ENCODE measurements at regions not wholly inside any gene's neighbourhood (a gene's known extent, or its start where the extent isn't known, plus 50 kb on each side); places are given as distances from the start of the nearest gene placed in this dataset.

- Mint-ChIP-seq H3K36me3 (ENCODE audit: low read depth) (peaks cover 23% of the 10 kb centered on the region), H3K9me3 (peaks cover 92% of the 10 kb centered on the region), H3K27ac (no peak overlapping the region), H3K27me3 (ENCODE audit: insufficient read depth, low read depth, poor library complexity) (peaks cover 16% of the 10 kb centered on the region), H3K4me3 (no peak overlapping the region), H3K4me1 (no peaks in the 10 kb centered on the region)
- no peak overlapping the region for H3K4me2 ChIP-seq
- ATAC-seq (no peak), DNase-seq (ENCODE audit: low spot score) (no peak)
- TF ChIP-seq NANOG (IDR thresholded peaks at IDR 0.05; ENCODE audit: borderline replicate concordance) (no peak), EZH2 (IDR thresholded peaks at IDR 0.05; ENCODE audit: low read depth, unreplicated experiment) (no peak), POLR2AphosphoS5 (IDR thresholded peaks at IDR 0.05; ENCODE audit: low read depth) (no peak), JUNB (IDR thresholded peaks at IDR 0.05; ENCODE audit: unreplicated experiment) (no peak), CREB1 (CRISPR knock-in tag; IDR thresholded peaks at IDR 0.05; ENCODE audit: low read depth) (no peak), EZH2phosphoT487 (IDR thresholded peaks at IDR 0.05; ENCODE audit: unreplicated experiment) (no peak), ZNF114 (CRISPR knock-in tag; IDR thresholded peaks at IDR 0.05) (no peak), CTCF (conservative IDR thresholded peaks at IDR 0.05; ENCODE audit: low read depth in 2 of 2) (no peak), STAT1 (IDR thresholded peaks at IDR 0.05; ENCODE audit: unreplicated experiment) (no peak), ZNF331 (CRISPR knock-in tag; IDR thresholded peaks at IDR 0.05; ENCODE audit: low read depth) (no peak)
- TF ChIP-seq, protein P1, sequence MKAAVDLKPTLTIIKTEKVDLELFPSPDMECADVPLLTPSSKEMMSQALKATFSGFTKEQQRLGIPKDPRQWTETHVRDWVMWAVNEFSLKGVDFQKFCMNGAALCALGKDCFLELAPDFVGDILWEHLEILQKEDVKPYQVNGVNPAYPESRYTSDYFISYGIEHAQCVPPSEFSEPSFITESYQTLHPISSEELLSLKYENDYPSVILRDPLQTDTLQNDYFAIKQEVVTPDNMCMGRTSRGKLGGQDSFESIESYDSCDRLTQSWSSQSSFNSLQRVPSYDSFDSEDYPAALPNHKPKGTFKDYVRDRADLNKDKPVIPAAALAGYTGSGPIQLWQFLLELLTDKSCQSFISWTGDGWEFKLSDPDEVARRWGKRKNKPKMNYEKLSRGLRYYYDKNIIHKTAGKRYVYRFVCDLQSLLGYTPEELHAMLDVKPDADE (IDR thresholded peaks at IDR 0.05): no peak
- TF ChIP-seq, protein P2, sequence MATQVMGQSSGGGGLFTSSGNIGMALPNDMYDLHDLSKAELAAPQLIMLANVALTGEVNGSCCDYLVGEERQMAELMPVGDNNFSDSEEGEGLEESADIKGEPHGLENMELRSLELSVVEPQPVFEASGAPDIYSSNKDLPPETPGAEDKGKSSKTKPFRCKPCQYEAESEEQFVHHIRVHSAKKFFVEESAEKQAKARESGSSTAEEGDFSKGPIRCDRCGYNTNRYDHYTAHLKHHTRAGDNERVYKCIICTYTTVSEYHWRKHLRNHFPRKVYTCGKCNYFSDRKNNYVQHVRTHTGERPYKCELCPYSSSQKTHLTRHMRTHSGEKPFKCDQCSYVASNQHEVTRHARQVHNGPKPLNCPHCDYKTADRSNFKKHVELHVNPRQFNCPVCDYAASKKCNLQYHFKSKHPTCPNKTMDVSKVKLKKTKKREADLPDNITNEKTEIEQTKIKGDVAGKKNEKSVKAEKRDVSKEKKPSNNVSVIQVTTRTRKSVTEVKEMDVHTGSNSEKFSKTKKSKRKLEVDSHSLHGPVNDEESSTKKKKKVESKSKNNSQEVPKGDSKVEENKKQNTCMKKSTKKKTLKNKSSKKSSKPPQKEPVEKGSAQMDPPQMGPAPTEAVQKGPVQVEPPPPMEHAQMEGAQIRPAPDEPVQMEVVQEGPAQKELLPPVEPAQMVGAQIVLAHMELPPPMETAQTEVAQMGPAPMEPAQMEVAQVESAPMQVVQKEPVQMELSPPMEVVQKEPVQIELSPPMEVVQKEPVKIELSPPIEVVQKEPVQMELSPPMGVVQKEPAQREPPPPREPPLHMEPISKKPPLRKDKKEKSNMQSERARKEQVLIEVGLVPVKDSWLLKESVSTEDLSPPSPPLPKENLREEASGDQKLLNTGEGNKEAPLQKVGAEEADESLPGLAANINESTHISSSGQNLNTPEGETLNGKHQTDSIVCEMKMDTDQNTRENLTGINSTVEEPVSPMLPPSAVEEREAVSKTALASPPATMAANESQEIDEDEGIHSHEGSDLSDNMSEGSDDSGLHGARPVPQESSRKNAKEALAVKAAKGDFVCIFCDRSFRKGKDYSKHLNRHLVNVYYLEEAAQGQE (IDR thresholded peaks at IDR 0.05; ENCODE audit: unreplicated experiment): no peak
- TF ChIP-seq, protein P3, sequence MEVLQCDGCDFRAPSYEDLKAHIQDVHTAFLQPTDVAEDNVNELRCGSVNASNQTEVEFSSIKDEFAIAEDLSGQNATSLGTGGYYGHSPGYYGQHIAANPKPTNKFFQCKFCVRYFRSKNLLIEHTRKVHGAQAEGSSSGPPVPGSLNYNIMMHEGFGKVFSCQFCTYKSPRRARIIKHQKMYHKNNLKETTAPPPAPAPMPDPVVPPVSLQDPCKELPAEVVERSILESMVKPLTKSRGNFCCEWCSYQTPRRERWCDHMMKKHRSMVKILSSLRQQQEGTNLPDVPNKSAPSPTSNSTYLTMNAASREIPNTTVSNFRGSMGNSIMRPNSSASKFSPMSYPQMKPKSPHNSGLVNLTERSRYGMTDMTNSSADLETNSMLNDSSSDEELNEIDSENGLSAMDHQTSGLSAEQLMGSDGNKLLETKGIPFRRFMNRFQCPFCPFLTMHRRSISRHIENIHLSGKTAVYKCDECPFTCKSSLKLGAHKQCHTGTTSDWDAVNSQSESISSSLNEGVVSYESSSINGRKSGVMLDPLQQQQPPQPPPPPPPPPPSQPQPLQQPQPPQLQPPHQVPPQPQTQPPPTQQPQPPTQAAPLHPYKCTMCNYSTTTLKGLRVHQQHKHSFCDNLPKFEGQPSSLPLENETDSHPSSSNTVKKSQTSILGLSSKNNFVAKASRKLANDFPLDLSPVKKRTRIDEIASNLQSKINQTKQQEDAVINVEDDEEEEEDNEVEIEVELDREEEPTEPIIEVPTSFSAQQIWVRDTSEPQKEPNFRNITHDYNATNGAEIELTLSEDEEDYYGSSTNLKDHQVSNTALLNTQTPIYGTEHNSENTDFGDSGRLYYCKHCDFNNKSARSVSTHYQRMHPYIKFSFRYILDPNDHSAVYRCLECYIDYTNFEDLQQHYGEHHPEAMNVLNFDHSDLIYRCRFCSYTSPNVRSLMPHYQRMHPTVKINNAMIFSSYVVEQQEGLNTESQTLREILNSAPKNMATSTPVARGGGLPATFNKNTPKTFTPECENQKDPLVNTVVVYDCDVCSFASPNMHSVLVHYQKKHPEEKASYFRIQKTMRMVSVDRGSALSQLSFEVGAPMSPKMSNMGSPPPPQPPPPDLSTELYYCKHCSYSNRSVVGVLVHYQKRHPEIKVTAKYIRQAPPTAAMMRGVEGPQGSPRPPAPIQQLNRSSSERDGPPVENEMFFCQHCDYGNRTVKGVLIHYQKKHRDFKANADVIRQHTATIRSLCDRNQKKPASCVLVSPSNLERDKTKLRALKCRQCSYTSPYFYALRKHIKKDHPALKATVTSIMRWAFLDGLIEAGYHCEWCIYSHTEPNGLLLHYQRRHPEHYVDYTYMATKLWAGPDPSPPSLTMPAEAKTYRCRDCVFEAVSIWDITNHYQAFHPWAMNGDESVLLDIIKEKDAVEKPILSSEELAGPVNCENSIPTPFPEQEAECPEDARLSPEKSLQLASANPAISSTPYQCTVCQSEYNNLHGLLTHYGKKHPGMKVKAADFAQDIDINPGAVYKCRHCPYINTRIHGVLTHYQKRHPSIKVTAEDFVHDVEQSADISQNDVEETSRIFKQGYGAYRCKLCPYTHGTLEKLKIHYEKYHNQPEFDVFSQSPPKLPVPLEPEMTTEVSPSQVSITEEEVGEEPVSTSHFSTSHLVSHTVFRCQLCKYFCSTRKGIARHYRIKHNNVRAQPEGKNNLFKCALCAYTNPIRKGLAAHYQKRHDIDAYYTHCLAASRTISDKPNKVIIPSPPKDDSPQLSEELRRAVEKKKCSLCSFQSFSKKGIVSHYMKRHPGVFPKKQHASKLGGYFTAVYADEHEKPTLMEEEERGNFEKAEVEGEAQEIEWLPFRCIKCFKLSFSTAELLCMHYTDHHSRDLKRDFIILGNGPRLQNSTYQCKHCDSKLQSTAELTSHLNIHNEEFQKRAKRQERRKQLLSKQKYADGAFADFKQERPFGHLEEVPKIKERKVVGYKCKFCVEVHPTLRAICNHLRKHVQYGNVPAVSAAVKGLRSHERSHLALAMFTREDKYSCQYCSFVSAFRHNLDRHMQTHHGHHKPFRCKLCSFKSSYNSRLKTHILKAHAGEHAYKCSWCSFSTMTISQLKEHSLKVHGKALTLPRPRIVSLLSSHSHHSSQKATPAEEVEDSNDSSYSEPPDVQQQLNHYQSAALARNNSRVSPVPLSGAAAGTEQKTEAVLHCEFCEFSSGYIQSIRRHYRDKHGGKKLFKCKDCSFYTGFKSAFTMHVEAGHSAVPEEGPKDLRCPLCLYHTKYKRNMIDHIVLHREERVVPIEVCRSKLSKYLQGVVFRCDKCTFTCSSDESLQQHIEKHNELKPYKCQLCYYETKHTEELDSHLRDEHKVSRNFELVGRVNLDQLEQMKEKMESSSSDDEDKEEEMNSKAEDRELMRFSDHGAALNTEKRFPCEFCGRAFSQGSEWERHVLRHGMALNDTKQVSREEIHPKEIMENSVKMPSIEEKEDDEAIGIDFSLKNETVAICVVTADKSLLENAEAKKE (CRISPR knock-in tag; IDR thresholded peaks at IDR 0.05): no peak
- H3K27ac ChIP-seq (ENCODE audit: low read depth): no peak overlapping the region
- no peak overlapping the region for H2AFZ ChIP-seq
- H3F3A ChIP-seq (replicated peaks; ENCODE audit: low read depth): no peaks in the 10 kb centered on the region
- no peaks in the 10 kb centered on the region for H3K79me2 ChIP-seq (replicated peaks; ENCODE audit: insufficient read depth)
- no peaks in the 10 kb centered on the region for H3K27me3 ChIP-seq (ENCODE audit: insufficient read depth)
- H3K4me3 ChIP-seq: no peak overlapping the region
- H3K36me3 ChIP-seq (ENCODE audit: insufficient read depth): no peaks in the 10 kb centered on the region
- H3K4me1 ChIP-seq (ENCODE audit: insufficient read depth): no peaks in the 10 kb centered on the region
- H4K20me1 ChIP-seq (replicated peaks; ENCODE audit: insufficient read depth): no peaks in the 10 kb centered on the region
- no peaks in the 10 kb centered on the region for H3K9me2 ChIP-seq (ENCODE audit: insufficient read depth)
These were observed 377.7 kb upstream of the NUPR2 start for GRCh38 chr7:56493704-56494450.
